Vagina (tissue), 2 donors: ENCODE measurements at regions not wholly inside any gene's neighbourhood (a gene's known extent, or its start where the extent isn't known, plus 50 kb on each side); places are given as distances from the start of the nearest gene placed in this dataset.

Source experiments
- CTCF ChIP-seq, 3 experiments: fragments of 450-650 bp in 2 of 3; fragments of 200-600 bp in 1 of 3; sonication (generic) in 1 of 3; IDR thresholded peaks; one replicate each; pipeline ENCODE4 v1.5.1; 2017 to 2019; ENCODE audit warnings: antibody characterized with exemption in 3 of 3, mild to moderate bottlenecking in 2 of 3, moderate library complexity in 2 of 3
- POLR2A ChIP-seq, 2 donors: fragments of 450-650 bp; IDR thresholded peaks; one replicate each; pipeline ENCODE4 v1.6.1; 2017; ENCODE audit warnings: antibody characterized with exemption in 2 of 2, mild to moderate bottlenecking in 2 of 2, moderate library complexity in 2 of 2

DNA sequence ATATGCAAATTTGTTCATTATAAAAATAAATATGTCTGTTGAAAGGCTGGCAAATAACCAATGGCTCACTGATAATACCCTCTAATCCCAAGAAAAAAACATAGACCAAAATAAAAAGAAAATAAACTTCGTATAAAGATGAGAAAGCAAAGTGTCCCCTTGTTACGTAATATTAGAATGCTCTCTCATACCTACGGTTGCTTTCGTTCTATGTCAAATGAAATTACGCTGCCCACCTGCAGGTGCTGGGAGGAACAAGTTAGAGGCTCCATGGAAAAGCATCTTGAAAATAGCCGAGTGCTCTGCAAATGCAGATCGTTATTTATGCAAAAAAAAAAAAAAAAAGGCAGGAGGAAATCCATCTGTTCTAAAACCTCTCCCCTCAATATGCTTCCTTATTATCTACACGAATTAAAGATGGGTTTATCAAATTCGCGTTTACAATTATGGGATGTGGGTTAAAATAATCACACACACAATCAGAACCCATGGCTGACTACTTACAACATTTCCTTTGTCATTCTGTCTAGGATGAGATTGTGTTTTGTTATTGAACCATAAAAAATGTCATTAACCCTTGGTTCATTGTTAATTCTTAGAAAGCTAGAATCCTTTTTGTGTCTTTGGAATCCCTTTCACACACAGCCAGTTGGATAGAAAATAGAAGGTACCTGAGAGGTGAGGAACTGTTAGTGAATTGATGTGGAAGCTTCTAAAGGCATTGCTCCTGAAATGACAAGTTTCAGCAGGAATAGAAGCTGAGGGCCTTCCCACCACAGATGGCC is 268.6 kb downstream of the SETD4 start:
- TF ChIP-seq CTCF (IDR thresholded peaks at IDR 0.05) (no peak), POLR2A (IDR thresholded peaks at IDR 0.05) (no peak)
